Kidney capillary endothelial cell (primary cell): ENCODE measurements at regions not wholly inside any gene's neighbourhood (a gene's known extent, or its start where the extent isn't known, plus 50 kb on each side); places are given as distances from the start of the nearest gene placed in this dataset.

ENCODE experiments used
- DNase-seq: peaks from one replicate; pipeline ENCODE4 v3.0.0-alpha.2; 2018; ENCODE audit warnings: low spot score

DNA sequence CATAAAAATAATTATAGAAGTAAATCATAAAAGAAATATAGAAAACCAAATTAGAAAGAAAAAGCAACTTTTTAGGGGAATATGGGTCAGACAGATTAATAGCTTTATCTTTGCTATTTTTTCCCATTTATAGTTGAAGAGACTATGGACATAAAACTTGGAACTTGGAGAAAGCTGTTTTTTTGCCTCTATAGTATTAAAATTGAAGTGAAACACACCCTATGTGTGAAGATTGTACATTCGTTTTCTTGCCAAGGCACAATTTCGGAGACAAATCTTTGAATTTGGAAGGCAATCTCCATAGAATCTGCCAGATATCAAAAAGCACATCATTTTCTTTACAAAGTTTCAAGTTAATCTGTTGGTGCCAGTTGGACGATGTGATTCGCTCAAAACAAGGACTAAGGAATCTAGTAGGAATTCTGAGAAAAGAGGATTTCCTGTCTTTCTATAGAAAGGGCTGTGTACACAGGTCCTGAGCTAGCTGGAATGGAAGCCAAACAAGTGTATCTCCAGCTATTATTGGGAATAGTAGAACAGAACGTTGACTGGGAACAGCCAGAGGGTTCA is 156.3 kb downstream of the SLC7A11 start:
- DNase-seq = no peak

GRCh38 chr4:138078751-138079520 is 163.2 kb downstream of the SLC7A11 start:
- no peak for DNase-seq

DNA sequence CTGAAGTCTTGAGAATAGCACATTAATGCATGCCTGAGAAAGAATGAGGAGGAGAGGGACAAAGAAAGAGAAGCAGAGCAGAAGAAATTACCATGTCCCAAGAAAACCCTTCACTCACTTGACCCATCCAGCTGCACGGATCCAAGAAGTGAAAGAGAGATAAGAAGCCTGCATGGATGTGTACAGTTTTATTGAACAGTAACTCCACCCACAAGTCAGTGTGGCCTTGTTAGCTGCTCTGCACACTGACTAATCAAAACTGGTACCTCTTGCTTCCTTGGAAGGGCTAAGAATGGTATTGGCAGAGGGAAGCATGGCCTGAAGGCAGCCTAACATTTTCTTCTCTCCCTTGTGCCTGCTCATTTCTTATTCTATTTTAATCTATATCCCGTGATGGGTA is 163.9 kb downstream of the SLC7A11 start:
- no peak for DNase-seq

GRCh38 chr4:138076561-138076960 is 165.6 kb downstream of the SLC7A11 start:
- DNase-seq = no peak

- DNase-seq = no peak
These were observed 171.3 kb downstream of the SLC7A11 start for GRCh38 chr4:138070816-138071215.

DNA sequence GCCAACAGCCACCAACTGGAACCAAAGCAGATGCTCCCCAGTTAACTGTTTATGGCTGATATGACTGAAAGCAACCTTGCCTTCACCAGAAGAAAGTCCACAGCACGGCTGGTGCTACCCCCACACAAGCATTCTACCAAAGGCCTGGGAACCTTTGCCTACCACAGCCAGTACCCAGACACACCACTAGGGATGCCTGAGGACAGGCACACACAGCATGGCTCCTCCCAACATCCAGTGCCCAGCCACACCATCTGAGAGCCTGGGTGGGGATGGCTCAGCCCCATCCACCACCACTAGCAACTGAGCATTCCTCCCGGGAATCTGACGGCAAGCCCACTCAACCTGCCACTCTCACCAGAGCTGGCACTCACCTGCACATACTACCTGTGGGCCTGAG is 178.6 kb downstream of the SLC7A11 start:
- no peak for DNase-seq

DNA sequence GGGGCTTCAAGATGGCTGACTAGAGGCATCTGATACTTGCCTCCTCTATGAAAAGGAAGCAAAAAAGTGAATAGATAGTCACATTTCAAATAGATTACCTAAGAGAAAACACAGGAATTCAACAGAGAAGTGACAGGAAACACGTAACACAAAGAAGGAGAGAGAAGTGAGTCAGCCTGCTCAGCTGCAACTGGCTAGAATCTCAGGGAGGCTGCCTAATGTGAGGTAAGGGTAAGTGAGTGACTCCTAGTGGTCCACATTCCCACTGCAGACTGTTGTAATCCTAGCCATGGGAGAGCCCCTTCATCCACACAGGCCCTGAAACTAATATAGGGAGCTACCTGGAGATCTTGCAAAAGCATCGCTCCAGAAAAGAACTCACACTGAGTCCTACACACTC is 179.2 kb downstream of the SLC7A11 start:
- DNase-seq = peak; percentile 38

DNA sequence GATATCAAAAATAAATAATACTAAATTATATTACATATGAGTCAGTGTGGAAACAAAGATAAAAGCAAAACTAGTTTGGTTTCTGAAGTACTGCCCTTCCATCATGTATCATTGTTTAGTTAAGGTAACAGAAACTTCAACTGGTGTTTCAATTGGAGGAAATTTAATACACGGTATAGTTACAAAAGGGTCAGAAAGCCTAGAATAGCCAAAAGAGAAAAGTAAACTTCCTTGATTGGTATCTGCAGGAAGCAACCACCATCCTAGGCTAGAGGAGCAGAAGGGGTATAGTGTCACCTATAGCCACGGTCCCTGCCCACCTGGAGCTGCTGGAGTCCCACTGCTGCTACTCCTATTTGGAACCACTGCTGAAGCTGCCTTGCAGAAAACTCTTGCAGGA is 185.6 kb downstream of the SLC7A11 start:
- no peak for DNase-seq

DNA sequence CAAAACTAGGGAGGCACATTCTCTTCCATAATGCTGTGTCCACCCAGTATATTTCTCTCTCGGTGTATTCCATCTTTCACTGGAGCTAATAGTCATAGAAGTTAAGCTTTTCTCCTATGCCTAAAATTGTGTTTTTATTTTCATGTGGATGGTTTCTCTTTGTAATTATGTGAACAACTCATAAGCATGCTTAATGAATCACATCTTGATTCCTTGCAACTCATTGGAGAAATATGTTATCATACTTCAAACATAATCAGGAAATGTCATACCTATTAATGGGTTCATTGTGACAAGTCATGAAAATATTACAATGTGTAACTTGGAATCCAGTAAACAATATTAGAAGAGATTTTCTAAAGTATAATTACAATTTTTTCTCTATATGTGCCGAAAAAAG is 186.3 kb downstream of the SLC7A11 start:
- peak; percentile 44 for DNase-seq

GRCh38 chr4:138053641-138054301 is 188.4 kb downstream of the SLC7A11 start:
- peak; percentile 69 for DNase-seq

DNA sequence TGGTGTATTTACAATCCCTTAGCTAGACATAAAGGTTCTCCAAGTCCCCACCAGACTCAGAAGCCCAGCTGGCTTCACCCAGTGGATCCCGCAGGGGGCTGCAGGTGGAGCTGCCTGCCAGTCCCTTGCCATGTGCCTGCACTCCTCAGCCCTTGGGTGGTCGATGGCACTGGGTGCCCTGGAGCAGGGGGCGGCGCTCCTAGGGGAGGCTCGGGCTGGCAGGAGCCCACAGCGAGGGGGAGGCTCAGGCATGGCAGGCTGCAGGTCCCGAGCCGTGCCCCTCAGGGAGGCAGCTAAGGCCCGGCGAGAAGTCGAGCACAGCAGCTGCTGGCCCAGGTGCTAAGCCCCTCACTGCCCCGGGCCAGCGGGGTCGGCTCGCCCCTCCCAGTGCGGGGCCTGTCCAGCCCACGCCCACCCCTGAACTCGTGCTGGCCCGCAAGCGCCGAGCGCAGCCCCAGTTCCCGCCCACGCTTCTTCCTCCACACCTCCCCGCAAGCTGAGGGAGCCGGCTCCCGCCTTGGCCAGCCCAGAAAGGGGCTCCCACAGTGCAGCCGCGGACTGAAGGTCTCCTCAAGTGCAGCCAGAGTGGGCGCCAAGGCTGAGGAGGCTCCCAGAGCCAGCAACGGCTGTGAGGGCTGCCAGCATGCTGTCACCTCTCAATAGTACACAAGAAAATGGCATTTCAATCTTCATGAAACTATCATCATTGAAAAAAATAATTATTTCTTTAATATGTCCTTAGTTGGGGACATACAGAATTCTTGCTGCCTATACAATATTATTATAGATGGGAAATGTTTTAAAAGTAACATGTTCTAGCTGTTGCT is 189.1 kb downstream of the SLC7A11 start:
- no peak for DNase-seq

DNA sequence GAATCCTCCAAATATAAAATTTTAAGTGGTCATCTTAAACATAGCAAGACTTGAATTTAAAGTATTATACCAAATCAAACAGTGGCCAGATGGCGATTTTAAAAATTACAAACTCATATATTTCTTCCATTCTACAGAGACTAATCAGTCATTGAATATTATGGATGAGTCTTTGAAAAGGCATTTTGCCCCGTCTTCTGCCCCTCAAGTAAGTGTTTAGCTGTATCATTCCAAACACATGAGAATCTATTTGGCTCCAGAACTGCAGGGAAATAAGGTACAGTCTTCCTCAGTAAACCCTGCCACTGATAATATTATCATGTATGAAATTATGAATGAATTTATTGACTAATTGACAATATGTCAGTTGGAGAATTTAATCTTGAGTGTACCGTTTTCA is 191.0 kb downstream of the SLC7A11 start:
- DNase-seq = no peak

GRCh38 chr4:138050601-138051000 is 191.5 kb downstream of the SLC7A11 start:
- no peak for DNase-seq

- DNase-seq = no peak
These were observed 192.8 kb downstream of the SLC7A11 start for GRCh38 chr4:138049355-138049754.

- no peak for DNase-seq
These were observed 194.9 kb downstream of the SLC7A11 start for GRCh38 chr4:138047290-138047689.

GRCh38 chr4:138045036-138045435 is 197.1 kb downstream of the SLC7A11 start:
- DNase-seq = no peak

GRCh38 chr4:138039010-138039409 is 203.1 kb downstream of the SLC7A11 start:
- peak; percentile 23 for DNase-seq

DNA sequence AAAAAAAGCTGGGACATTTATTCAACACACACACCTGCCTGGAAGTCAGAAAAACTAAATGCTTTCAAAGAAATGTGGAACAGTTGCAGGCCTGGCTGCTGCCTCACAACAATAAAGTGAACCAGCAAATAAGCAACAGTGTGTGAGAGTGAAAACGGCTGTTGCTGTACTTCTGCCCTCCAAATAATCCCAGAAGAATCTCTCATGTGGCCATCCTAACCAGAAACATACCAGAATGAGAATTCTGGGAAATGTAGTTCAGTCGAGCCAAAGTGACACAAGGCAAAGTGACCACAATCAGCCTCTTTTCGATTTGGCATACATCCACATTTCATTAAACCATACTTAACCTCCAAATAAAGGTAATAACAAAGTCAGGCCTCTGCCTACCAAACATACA is 204.5 kb downstream of the SLC7A11 start:
- DNase-seq = no peak

DNA sequence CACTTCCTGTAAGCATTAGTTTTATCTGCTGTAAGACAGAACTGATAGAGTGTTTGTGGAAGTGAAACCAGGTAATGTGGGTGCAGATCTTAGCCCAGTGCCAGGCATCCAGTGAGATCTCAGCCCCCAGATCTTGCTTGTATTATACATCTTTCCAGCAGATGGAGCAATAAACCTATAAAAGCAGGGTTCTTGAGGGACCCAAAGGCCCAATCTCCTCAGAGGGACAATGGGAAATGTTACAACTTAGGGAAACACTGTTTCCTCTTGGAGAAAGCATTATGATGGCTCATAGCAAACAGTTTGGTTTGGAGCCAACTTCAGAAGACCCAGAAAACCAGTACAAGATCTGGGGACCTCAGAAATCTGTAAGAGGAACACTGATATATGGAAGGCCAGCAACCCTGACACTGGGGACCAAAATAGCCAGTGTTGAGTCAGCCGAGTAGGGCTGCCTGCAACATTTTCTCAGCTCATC is 206.3 kb downstream of the SLC7A11 start:
- DNase-seq = peak; percentile 72

GRCh38 chr4:138034871-138035270 is 207.3 kb downstream of the SLC7A11 start:
- DNase-seq = peak; percentile 63

DNA sequence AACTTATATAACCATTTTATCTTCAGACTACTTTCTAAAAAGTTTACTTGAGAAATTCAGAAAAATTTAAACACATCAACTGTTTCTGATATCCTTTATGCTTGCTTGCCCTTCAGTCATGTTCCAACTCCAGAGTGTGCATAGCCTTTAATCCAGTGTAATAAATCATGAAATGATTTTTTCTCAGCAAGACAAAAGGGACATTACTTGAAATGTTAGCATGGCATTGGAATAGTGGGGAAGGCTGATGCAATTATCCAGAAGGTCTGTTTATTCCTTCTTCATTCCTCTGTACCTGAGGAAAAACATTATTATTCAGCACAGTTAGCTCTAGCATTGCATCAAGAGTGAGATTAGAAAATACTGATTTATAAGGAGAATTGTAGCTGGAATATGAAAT is 209.9 kb downstream of the SLC7A11 start:
- DNase-seq = no peak

DNA sequence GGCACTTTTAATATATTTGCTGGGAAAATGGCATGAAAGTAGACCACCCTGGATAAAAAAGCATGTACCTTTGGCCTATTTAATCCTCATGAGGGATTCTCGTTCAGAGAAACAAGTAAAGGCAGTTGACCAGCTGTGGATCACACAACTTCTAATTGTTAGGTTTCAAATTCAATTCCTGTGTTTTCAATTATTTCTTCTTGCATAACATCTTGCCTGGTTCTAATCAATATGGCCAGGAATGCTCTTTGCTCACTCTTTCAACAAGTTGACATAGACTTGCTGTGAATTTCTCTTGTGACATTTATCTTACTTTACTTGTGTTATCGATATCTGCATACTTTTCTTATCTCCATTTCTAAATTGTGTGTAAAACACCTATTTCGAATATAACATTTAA is 211.8 kb downstream of the SLC7A11 start:
- no peak for DNase-seq
